LNCaP clone FGC (cell line): ENCODE measurements at regions not wholly inside any gene's neighbourhood (a gene's known extent, or its start where the extent isn't known, plus 50 kb on each side); places are given as distances from the start of the nearest gene placed in this dataset.
A peak's percentile ranks its signal among the peaks of the same experiment; 100 is the strongest.

ENCODE experiments used
- DNase-seq: peaks from one replicate; pipeline ENCODE4 v3.0.0-alpha.2; 2011; ENCODE audit warnings: low read depth
- H3K4me3 ChIP-seq: 2 replicates; pipeline ENCODE4 v1.5.1; 2011; ENCODE audit warnings: mild to moderate bottlenecking, low read depth, low read length, control low read depth
- TF ChIP-seq, protein P1 (sequence below): IDR thresholded peaks from 2 replicates; pipeline ENCODE4 v1.5.1; 2012; ENCODE audit warnings: mild to moderate bottlenecking; ENCODE audit not compliant: control insufficient read depth, insufficient read depth; ENCODE audit errors: extremely low read depth

DNA sequence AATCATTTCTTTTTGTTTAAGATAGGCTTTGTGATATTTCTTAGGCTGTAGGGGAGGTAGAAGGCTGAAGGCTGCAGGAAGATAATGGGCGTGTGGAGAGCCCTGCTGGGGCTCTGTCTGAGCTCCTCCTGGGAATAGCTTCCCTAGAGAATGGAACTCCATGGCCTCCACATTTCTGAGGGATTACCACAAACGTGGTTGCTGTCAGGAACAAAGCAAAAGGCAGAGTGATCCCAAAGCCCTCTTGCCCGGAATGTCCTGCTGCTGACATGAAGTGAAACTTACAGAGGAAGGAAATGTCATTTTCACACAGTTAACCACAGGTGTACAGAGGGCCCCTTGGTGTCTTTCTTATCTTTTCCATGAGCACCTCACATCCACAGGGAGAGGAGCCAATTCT, 89.3 kb downstream of the DDIT4L start:
- no peak overlapping the region for H3K4me3 ChIP-seq
- TF ChIP-seq, protein P1, sequence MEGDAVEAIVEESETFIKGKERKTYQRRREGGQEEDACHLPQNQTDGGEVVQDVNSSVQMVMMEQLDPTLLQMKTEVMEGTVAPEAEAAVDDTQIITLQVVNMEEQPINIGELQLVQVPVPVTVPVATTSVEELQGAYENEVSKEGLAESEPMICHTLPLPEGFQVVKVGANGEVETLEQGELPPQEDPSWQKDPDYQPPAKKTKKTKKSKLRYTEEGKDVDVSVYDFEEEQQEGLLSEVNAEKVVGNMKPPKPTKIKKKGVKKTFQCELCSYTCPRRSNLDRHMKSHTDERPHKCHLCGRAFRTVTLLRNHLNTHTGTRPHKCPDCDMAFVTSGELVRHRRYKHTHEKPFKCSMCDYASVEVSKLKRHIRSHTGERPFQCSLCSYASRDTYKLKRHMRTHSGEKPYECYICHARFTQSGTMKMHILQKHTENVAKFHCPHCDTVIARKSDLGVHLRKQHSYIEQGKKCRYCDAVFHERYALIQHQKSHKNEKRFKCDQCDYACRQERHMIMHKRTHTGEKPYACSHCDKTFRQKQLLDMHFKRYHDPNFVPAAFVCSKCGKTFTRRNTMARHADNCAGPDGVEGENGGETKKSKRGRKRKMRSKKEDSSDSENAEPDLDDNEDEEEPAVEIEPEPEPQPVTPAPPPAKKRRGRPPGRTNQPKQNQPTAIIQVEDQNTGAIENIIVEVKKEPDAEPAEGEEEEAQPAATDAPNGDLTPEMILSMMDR = no peak
- no peak for DNase-seq

DNA sequence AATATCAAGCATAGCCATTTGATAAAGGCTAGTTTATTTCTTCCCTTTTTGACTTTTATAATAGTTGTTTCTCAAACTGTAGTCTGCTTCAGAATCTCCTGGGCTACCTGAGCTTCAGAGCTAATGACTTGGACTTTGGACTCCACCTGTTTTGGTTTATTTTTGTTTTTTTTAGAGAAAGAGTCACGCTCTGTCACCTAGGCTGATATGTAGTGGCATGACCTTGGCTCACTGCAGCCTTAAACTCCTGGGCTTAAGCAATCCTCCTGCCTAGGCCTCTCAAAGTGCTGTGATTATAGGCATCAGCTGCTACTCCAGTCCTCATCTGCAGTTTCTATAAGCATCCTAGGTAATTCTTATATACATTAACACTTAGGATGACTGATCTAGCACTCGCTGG, 90.5 kb downstream of the DDIT4L start:
- TF ChIP-seq, protein P1 = no peak
- no peak for DNase-seq
- H3K4me3 ChIP-seq = no peak overlapping the region

DNA sequence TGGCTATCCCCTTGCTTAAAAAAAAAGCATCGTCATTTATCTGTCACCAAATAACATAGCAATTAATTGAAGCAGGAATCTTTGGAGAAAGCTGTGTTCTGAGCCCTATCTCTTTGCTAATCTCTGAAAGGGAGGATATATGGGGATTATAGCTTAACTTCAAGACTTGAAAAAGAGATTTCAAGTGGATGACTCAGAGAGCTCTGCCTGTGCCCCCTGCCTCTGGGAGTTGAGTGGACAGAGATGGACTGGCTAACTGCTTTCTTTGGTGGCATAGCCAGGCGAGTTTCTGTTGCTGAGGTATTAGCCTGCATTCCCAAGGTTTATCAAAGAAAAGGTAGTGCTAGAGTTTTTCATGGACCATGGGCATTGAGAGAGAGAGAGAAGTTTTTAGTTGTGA, 91.6 kb downstream of the DDIT4L start:
- no peak overlapping the region for H3K4me3 ChIP-seq
- no peak for DNase-seq
- TF ChIP-seq, protein P1 = no peak

DNA sequence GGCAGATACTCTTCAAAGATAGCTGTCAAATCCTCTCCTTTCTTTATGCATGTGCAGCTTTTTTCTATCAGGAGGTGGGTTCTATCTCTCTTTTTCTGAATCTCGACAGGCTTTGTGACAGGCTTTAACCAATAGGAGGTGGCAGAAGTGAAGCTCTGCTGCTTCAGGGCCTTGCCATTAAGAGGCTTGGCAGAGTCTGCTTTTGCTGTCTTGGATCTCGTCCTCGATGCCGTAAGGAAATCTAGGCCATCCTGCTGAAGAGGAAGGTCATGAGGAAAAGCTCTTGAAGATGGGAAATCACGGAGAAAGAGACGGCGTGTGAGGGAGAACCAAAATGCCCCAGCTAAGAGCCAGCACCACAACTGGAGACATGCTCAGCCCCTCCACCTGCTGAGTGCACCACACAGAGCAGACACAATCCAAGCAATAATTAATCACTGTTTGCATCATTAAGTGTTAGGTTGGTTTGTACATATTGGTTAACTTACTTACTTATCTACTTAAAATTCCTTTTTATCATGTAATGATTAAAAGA, 92.2 kb downstream of the DDIT4L start:
- DNase-seq = no peak
- TF ChIP-seq, protein P1 = no peak
- H3K4me3 ChIP-seq = no peak overlapping the region

DNA sequence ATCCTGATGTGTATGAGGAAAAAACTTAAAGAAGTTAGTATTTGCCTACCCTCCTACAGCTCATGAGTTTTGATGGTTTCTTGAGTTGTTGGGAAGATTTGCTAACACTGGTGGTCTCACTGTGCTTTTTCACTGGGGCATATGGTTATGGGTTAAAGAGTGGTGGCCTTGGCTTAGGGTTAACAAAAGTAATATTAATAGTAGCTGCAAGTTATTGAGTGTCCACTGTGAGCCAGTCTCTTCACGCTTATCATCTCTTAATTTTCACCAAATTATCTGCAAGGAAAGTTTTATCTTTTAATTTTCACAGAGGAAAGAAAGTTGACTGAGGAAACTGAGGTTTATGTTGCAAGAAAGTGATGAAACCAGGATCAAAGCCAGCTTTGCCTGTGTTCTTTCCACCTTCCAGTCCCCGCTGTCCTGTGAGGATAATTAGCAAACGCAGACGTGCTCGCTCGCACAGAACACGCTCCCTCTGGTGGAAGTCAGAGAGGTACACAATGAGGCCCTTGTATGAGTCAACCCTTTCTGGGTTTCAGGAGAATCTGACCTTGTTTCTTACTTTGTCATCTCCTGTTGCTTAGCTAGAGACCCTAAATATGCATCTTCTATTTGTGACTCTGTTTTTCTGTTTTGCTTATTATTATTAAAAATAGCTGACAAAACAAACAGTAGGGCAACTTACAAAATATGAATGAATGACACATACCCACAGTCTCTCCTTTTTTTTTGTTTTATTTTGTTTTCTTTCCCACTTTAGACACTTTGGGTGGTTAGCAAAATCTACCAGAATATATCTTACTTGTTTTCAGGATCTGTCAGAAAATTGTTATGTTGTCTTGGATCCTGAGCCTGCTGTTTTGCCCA, 94.3 kb downstream of the DDIT4L start:
- no peak overlapping the region for H3K4me3 ChIP-seq
- DNase-seq = no peak

DNA sequence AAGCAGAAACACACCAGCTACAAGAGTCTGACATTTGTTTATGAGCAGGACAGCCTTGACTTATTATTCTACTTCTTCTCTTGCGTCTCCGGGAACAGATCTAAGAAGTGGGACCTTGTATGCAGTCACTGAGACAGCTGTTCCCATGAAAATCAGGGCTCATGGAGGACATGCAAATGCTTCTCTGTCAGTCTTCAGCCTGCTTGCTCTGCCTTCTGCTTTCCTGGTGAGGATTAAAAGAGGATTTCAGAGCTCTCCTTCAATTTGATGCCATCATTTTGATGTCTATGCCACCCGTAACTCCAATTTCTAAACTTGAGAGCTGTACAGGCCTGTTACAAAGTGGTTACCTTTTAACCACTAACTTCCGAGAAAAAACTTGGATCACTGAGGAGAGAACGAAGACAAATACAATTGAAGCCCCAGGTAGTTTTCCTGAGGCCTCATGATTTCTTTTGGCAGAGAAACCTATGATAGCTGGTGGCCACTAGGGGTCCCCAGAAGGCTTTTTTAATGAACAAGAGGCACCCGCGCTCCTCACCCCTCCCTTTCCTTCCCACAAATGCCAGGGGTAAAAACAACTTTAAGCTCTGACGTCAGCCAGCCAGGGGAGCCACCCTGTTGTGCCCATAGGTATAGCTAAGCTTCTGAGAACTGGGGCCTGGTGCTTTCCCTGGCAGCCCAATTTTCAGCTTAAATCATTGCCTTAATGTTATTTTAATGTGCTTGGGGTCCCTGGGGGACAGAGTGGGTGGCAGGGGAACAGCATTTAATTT, 97.0 kb downstream of the DDIT4L start:
- TF ChIP-seq, protein P1 = peak; percentile 61
- H3K4me3 ChIP-seq = no peak overlapping the region
- DNase-seq = peak; percentile 89

More for the DNA sequence above, 94.3 kb downstream of the DDIT4L start:
- TF ChIP-seq, protein P1 = peak; percentile 46
